Activated CD4-positive, alpha-beta T cell treated with anti-CD3 and anti-CD28 coated beads for 24 hours (primary cell): ENCODE measurements at regions not wholly inside any gene's neighbourhood (a gene's known extent, or its start where the extent isn't known, plus 50 kb on each side); places are given as distances from the start of the nearest gene placed in this dataset.
"Not testable (repeated sequence)": the region's sequence is repeated elsewhere in the genome, so short reads cannot be mapped to it uniquely, and the experiment has no call there.

Source experiments
- DNase-seq, 2 donors: peaks; one replicate each; pipeline ENCODE4 v3.0.0-alpha.2; 2020; ENCODE audit warnings: low read depth in 2 of 2

- DNase-seq, result no peak
Measured at GRCh38 chr1:220942278-220942677, 63.0 kb downstream of the HLX start.

- not testable (repeated sequence) for DNase-seq
Measured at GRCh38 chr1:220942914-220943313, 63.7 kb downstream of the HLX start.

GRCh38 chr1:220943319-220943996, 64.2 kb downstream of the HLX start:
- DNase-seq, result no peak

DNA sequence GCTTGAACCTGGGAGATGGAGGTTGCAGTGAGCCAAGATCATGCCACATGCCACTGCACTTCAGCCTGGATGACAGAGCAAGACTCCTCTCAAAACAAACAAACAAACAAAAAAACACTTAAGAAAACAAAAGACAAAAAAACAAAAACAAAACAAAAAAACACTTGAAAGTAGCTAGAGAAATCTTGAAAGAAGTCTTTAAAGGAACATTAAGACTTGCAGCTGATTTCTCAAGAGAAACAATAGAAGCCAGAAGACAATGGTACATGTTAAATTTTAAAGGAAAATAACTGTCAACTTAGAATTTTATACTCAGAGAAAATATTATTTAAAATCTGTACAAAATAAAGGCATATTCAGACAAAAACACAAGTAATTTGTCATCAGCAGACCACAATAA, 71.3 kb downstream of the HLX start:
- DNase-seq, result no peak

GRCh38 chr1:220952961-220953643, 73.9 kb downstream of the HLX start:
- no peak for DNase-seq

DNA sequence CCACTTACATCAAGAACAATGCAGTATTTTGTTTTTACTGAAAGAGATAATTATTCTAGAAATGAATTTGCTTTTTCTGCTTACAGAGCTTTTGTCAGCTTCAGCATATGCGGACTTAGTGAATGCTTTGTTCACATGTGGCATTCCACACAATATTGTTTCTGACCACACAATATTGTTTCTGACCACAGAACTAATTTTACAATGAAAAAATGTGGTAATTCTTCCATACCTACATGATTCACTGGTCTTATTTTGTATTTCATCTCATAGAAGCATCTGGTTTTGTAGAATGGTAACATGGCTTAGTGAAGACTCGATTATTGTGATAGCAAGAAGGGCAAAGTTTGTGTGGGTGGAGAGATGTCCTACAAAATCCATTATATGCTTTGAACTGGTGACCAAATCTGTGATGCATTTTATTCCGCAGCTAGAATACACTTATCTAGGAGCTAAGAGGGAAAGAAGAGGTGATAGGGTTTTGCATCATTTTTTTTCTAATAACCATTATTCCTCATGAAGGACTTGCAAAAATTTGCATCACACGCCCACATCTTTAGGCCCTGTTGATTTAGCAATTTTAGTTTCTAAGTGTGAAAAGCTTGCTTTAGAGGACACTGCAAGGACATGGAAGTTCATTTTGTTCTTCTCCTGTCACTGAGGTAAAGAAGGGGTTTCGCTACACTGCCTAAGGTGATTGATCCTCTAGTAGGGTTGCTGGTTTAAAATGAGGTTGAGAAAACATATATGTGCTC, 75.3 kb downstream of the HLX start:
- no peak for DNase-seq

GRCh38 chr1:220955116-220955515, 75.9 kb downstream of the HLX start:
- DNase-seq, result no peak

DNA sequence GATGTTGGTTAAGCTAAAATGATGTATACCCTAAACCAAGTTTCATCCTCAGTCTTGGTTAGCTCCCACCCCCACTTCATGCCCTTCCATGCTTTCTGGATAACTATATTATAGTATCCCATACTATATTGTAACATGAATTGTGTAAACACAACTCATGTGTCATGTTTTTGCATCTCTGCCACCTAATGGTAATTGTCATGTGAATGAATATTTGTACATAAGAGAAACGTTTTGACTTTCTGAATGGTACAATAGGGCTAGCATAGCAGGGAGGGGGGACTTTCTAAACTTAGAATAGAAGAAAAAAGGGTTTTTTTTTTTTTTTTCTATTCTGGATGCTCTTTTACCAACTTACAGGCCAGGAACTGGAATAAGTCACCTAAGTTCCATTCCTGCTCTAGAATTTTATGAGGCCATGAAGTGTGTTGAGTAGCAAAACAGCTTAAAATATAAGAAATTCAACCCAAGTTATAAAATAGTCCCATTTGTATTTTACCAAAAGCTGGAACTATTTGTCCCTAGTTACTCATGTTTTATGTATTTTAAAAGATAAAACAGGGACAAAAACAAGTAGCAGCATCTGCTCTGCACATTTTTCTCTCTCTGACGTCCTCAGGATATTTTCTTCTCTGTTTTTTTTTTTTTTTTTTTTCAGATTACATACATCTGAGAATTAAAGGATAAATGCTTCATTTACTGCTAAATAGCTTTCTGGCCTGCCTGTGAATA, 77.4 kb downstream of the HLX start:
- DNase-seq, result no peak

DNA sequence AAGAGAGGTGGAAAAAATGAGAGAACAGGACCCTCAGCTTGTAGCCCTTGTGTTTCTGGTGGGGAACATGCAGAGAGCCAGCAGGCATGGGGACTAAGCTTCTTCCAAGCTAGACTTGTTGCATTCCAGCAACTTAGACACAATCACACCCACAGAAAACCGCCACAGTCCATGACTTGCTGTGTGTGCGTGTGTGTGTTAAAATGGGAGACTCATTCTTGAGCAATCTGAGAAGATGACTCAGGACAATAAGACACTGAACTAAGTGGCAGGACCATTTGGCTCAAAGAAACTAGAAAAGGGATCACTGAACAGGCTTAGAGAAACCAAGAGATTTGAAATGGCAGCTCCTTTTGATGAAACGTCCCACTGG, 78.0 kb downstream of the HLX start:
- DNase-seq, result no peak

DNA sequence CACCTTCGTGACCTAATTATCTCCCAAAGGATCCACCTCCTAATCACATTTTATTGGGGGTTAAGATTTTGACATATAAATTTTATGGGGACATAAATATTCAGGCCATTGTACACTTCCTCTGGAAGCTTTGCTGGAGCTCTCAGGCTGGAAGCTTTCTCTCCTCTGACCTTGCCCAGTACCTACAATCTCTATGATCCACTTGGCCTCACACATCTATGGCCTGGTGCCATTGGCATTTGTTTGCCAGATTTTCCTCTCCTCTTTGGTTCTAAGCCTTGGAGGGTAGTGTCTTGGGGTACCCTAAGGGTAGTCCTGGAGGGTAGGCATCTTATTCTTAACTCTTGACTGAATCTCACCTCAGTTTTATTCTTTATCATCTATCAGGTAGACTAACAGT, 79.0 kb downstream of the HLX start:
- DNase-seq, result no peak

DNA sequence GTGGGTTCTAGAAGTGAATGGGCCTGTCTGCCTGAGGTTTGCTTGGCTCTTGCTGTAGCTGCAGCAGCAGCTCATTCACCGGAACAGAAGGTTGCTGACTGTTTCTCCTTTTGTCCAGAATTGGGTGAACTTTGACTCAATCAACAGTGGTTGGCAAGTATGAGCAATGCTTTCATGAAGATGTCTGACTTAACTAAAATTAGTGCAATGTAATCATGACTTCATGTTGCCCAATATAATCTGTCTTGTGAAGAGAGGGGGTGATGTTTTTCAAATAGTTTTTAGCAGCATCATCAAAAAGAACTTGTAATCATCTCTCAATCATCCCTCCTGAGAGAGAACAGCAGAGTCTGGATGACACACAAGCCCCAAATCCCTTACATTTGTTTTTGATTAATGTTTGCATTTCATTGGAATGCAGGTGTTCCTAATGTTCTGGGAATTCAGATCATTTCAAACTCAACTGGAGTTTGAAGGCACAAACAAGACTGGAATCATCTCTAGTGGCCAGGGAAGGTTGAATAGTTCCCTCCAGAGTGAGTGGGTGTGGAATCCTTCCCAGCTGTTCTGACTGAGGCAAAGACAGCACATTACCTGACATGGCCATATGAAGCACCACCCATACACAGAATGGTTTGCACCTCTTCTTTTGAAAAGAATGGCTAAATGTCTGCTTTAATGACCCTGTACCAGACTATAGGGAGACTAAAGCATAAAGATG, 82.9 kb downstream of the HLX start:
- DNase-seq, result no peak

DNA sequence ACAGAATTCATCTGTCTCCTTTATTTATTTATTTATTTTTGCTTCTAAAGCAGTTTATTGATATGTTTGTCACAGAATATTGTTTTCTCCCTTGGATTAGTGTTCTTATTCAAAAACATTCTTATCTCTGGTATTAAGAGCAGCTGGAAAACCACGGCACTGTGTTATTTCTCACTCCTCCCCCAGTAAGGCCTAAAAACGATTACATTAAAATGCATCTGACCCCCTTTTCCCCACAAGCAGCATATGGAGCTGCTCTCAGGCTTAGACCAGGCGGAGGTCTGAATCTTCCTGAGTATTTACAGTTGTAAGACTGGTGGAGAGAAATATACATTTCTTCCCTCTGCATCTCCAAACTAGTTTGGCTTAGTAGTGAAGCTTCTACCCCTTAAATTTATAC, 86.8 kb downstream of the HLX start:
- DNase-seq, result no peak

DNA sequence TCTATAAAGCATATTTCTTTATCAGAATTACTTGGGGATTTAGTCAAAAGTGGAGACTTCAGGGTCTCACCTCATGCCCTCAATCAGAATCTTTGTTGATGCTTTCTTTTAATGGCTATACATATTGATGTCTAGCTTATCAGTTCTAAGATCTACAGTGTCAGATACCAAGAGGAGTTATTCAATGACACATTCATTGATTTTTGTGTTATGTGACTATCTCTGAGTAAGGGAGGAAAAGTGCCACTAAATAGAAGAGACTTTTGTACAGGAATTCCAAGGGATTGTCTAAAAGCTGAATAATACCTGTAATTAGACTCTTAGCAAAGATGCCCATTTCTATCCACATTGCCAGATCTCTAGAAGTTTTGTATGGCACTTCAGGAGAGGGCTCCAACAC, 87.2 kb downstream of the HLX start:
- DNase-seq, result no peak

- DNase-seq, result no peak
Measured at GRCh38 chr1:220966881-220967611, 87.8 kb downstream of the HLX start.

DNA sequence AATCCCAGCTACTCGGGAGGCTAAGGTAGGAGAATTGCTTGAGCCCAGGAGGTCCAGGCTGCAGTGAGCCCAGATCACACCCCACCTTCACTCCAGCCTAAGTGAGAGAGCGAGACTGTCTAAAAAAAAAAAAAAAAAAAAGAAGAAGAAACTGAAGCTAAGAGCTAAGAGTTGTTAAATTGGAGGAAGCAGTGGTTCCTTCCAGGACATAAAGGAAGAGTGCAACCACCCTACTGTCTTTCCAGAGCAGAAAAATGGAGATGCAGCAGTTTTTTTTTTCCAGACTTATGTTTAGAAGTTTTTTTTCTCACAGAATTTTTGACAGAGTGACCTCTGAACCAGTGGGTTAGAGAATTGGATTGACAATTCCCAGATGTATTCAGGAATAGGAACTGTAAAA, 88.7 kb downstream of the HLX start:
- no peak for DNase-seq

DNA sequence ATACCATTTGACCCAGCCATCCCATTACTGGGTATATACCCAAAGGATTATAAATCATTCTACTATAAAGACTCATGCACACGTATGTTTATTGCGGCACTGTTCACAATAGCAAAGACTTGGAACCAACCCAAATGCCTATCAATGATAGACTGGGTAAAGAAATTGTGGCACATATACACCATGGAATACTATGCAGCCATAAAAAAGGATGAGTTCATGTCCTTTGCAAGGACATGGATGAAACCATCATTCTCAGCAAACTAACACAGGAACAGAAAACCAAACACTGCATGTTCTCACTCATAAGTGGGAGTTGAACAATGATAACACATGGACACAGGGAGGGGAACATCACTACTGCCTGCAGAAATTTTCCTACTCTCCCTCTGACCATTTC, 90.0 kb downstream of the HLX start:
- DNase-seq, result not testable (repeated sequence)

DNA sequence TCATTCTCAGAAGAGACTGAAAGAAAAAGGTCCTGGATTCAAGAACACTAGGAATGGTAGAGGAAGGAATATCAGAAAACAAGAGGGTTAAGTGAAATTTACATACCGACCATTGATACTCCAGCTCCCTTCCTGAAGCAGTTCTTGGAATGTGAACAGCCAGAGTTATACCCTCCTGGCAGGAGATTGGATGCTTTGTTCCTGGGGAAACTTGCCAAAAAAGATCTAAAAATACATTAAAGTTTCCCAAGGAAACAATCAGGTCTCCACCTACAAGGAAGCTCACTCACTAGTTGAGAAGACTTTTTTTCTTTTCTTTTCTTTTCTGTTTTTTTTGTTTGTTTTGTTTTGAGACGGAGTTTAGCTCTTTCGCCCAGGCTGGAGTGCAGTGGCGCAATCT, 91.1 kb downstream of the HLX start:
- DNase-seq, result no peak

GRCh38 chr1:220971221-220971620, 92.0 kb downstream of the HLX start:
- no peak for DNase-seq

GRCh38 chr1:220974431-220974830, 95.2 kb downstream of the HLX start:
- no peak for DNase-seq

GRCh38 chr1:220976390-220976789, 97.1 kb downstream of the HLX start:
- no peak for DNase-seq

- no peak for DNase-seq
Measured at GRCh38 chr1:220979371-220979770, 100.1 kb downstream of the HLX start.
